ENCODE measurements at regions not wholly inside any gene's neighbourhood (a gene's known extent, or its start where the extent isn't known, plus 50 kb on each side); places are given as distances from the start of the nearest gene placed in this dataset.

- Histone ChIP-seq H3K4me3 (ENCODE audit: low read length) (no peak overlapping the region), H2AFZ (ENCODE audit: low read depth, low read length) (no peak overlapping the region), H3K4me1 (ENCODE audit: low read length) (no peaks in the 10 kb centered on the region), H3K27me3 (ENCODE audit: low read depth, low read length) (no peaks in the 10 kb centered on the region), H3K9ac (ENCODE audit: low read length) (no peak overlapping the region), H3K9me3 (ENCODE audit: insufficient read depth, low read length) (no peaks in the 10 kb centered on the region), H3K36me3 (replicated peaks; ENCODE audit: low read depth, low read length) (no peaks in the 10 kb centered on the region), H3K79me2 (ENCODE audit: low read length) (no peaks in the 10 kb centered on the region), H3K27ac (ENCODE audit: low read length) (no peak overlapping the region), H3K4me2 (ENCODE audit: low read length) (no peak overlapping the region), H4K20me1 (ENCODE audit: insufficient read depth, low read length) (no peaks in the 10 kb centered on the region)
- TF ChIP-seq CTCF (IDR thresholded peaks at IDR 0.05; ENCODE audit: low read depth, low read length) (no peak), EZH2phosphoT487 (IDR thresholded peaks at IDR 0.05; ENCODE audit: low read depth) (no peak)
Observed at GRCh38 chr14:89743828-89744227, 210.7 kb downstream of the EFCAB11 start.

- no peaks in the 10 kb centered on the region for H3K36me3 ChIP-seq (replicated peaks; ENCODE audit: low read depth, low read length)
- H3K27ac ChIP-seq (ENCODE audit: low read length), result no peak overlapping the region
- no peaks in the 10 kb centered on the region for H3K4me1 ChIP-seq (ENCODE audit: low read length)
- TF ChIP-seq EZH2phosphoT487 (IDR thresholded peaks at IDR 0.05; ENCODE audit: low read depth) (no peak), CTCF (IDR thresholded peaks at IDR 0.05; ENCODE audit: low read depth, low read length) (no peak)
- H3K27me3 ChIP-seq (ENCODE audit: low read depth, low read length), result no peaks in the 10 kb centered on the region
- no peak overlapping the region for H3K9ac ChIP-seq (ENCODE audit: low read length)
- no peak overlapping the region for H3K4me3 ChIP-seq (ENCODE audit: low read length)
- H2AFZ ChIP-seq (ENCODE audit: low read depth, low read length), result no peak overlapping the region
- H3K4me2 ChIP-seq (ENCODE audit: low read length), result no peak overlapping the region
- no peaks in the 10 kb centered on the region for H4K20me1 ChIP-seq (ENCODE audit: insufficient read depth, low read length)
- H3K79me2 ChIP-seq (ENCODE audit: low read length), result no peaks in the 10 kb centered on the region
- no peaks in the 10 kb centered on the region for H3K9me3 ChIP-seq (ENCODE audit: insufficient read depth, low read length)
Observed at GRCh38 chr14:89740241-89740640, 214.3 kb downstream of the EFCAB11 start.

- Histone ChIP-seq H3K4me2 (ENCODE audit: low read length) (no peak overlapping the region), H3K4me3 (ENCODE audit: low read length) (no peak overlapping the region), H3K9ac (ENCODE audit: low read length) (no peak overlapping the region), H3K27me3 (ENCODE audit: low read depth, low read length) (no peaks in the 10 kb centered on the region), H3K36me3 (replicated peaks; ENCODE audit: low read depth, low read length) (no peaks in the 10 kb centered on the region), H4K20me1 (ENCODE audit: insufficient read depth, low read length) (no peaks in the 10 kb centered on the region), H3K79me2 (ENCODE audit: low read length) (no peaks in the 10 kb centered on the region), H3K9me3 (ENCODE audit: insufficient read depth, low read length) (no peaks in the 10 kb centered on the region), H3K27ac (ENCODE audit: low read length) (no peak overlapping the region), H3K4me1 (ENCODE audit: low read length) (no peaks in the 10 kb centered on the region), H2AFZ (ENCODE audit: low read depth, low read length) (no peak overlapping the region)
- TF ChIP-seq CTCF (IDR thresholded peaks at IDR 0.05; ENCODE audit: low read depth, low read length), result no peak
- no peak for TF ChIP-seq EZH2phosphoT487 (IDR thresholded peaks at IDR 0.05; ENCODE audit: low read depth)
Observed at GRCh38 chr14:89736881-89737280, 217.6 kb downstream of the EFCAB11 start.

GRCh38 chr14:89731396-89731933 lies 223.1 kb downstream of the EFCAB11 start:
- Histone ChIP-seq H3K27ac (ENCODE audit: low read length) (no peak overlapping the region), H3K4me3 (ENCODE audit: low read length) (no peak overlapping the region), H3K4me1 (ENCODE audit: low read length) (peaks cover 19% of the 10 kb centered on the region), H4K20me1 (ENCODE audit: insufficient read depth, low read length) (no peaks in the 10 kb centered on the region), H3K9ac (ENCODE audit: low read length) (no peak overlapping the region), H3K36me3 (replicated peaks; ENCODE audit: low read depth, low read length) (no peaks in the 10 kb centered on the region), H3K9me3 (ENCODE audit: insufficient read depth, low read length) (no peaks in the 10 kb centered on the region), H2AFZ (ENCODE audit: low read depth, low read length) (no peak overlapping the region), H3K79me2 (ENCODE audit: low read length) (no peaks in the 10 kb centered on the region), H3K27me3 (ENCODE audit: low read depth, low read length) (no peaks in the 10 kb centered on the region), H3K4me2 (ENCODE audit: low read length) (no peak overlapping the region)
- TF ChIP-seq CTCF (IDR thresholded peaks at IDR 0.05; ENCODE audit: low read depth, low read length), result no peak
- TF ChIP-seq EZH2phosphoT487 (IDR thresholded peaks at IDR 0.05; ENCODE audit: low read depth), result no peak

All from OCI-LY3 (cell line).